ENCODE measurements at regions not wholly inside any gene's neighbourhood (a gene's known extent, or its start where the extent isn't known, plus 50 kb on each side); places are given as distances from the start of the nearest gene placed in this dataset.
A peak's percentile ranks its signal among the peaks of the same experiment; 100 is the strongest.
"Not testable (repeated sequence)": the region's sequence is repeated elsewhere in the genome, so short reads cannot be mapped to it uniquely, and the experiment has no call there.

- Mint-ChIP-seq H3K36me3 (no peaks in the 10 kb centered on the region), H3K4me1 (peaks cover 8 to 14% of the 10 kb centered on the region in 2 donors), H3K9me3 (no peaks in the 10 kb centered on the region), H3K4me3 (peak overlapping the region; percentile 7 to 27), H3K27me3 (no peaks in the 10 kb centered on the region), H3K27ac (peak overlapping the region; percentile 80)
- ATAC-seq (replicated peaks) (peak; percentile 86 to 91), DNase-seq (peak; percentile 11)
These were observed 103.8 kb upstream of the ETV6 start for GRCh38 chr12:11545484-11546330.

- H3K4me1 Mint-ChIP-seq, result peaks cover 8 to 14% of the 10 kb centered on the region in 2 donors
- DNase-seq; H3K4me3 Mint-ChIP-seq; H3K36me3 Mint-ChIP-seq; ATAC-seq (replicated peaks); H3K27me3 Mint-ChIP-seq; H3K27ac Mint-ChIP-seq; H3K9me3 Mint-ChIP-seq: not testable (repeated sequence)
These were observed 102.7 kb upstream of the ETV6 start for GRCh38 chr12:11546582-11547270.

GRCh38 chr12:11547271-11547646, 102.2 kb upstream of the ETV6 start:
- H3K27ac Mint-ChIP-seq; ATAC-seq (replicated peaks); DNase-seq; H3K27me3 Mint-ChIP-seq; H3K4me3 Mint-ChIP-seq; H3K9me3 Mint-ChIP-seq; H3K36me3 Mint-ChIP-seq: not testable (repeated sequence)
- H3K4me1 Mint-ChIP-seq, result peaks cover 8 to 14% of the 10 kb centered on the region in 2 donors

GRCh38 chr12:11549119-11549518, 100.4 kb upstream of the ETV6 start:
- H3K4me1 Mint-ChIP-seq, result peaks cover 13 to 20% of the 10 kb centered on the region in 2 donors
- H3K27me3 Mint-ChIP-seq, result peaks cover 6 to 10% of the 10 kb centered on the region in 2 donors
- no peak overlapping the region for H3K4me3 Mint-ChIP-seq
- no peak overlapping the region for H3K27ac Mint-ChIP-seq
- ATAC-seq (replicated peaks) (no peak), DNase-seq (no peak)
- no peaks in the 10 kb centered on the region for H3K9me3 Mint-ChIP-seq
- H3K36me3 Mint-ChIP-seq, result no peaks in the 10 kb centered on the region

GRCh38 chr12:11553871-11554533, 95.5 kb upstream of the ETV6 start:
- ATAC-seq (replicated peaks), result peak; percentile 79 to 91
- H3K36me3 Mint-ChIP-seq, result no peaks in the 10 kb centered on the region
- DNase-seq, result peak; percentile 41
- no peaks in the 10 kb centered on the region for H3K9me3 Mint-ChIP-seq
- peaks cover 6 to 12% of the 10 kb centered on the region in 2 donors for H3K27me3 Mint-ChIP-seq
- peak overlapping the region; percentile 53 for H3K27ac Mint-ChIP-seq
- no peak overlapping the region for H3K4me3 Mint-ChIP-seq
- peaks cover 6 to 18% of the 10 kb centered on the region in 2 donors for H3K4me1 Mint-ChIP-seq

GRCh38 chr12:11555195-11555594, 94.3 kb upstream of the ETV6 start:
- peaks cover 6 to 12% of the 10 kb centered on the region in 2 donors for H3K27me3 Mint-ChIP-seq
- ATAC-seq (replicated peaks) (no peak), DNase-seq (no peak)
- no peak overlapping the region for H3K4me3 Mint-ChIP-seq
- no peaks in the 10 kb centered on the region for H3K36me3 Mint-ChIP-seq
- H3K4me1 Mint-ChIP-seq, result peaks cover 6 to 18% of the 10 kb centered on the region in 2 donors
- no peak overlapping the region for H3K27ac Mint-ChIP-seq
- no peaks in the 10 kb centered on the region for H3K9me3 Mint-ChIP-seq

GRCh38 chr12:11555743-11556625, 93.5 kb upstream of the ETV6 start:
- H3K27me3 Mint-ChIP-seq, result peaks cover 6 to 12% of the 10 kb centered on the region in 2 donors
- no peaks in the 10 kb centered on the region for H3K9me3 Mint-ChIP-seq
- H3K4me1 Mint-ChIP-seq, result peaks cover 6 to 18% of the 10 kb centered on the region in 2 donors
- H3K4me3 Mint-ChIP-seq, result no peak overlapping the region
- no peak for DNase-seq
- H3K27ac Mint-ChIP-seq, result no peak overlapping the region
- ATAC-seq (replicated peaks), result no peak
- no peaks in the 10 kb centered on the region for H3K36me3 Mint-ChIP-seq

GRCh38 chr12:11556682-11557081, 92.8 kb upstream of the ETV6 start:
- Mint-ChIP-seq H3K27ac (no peak overlapping the region), H3K9me3 (no peaks in the 10 kb centered on the region), H3K4me1 (peaks cover 6 to 18% of the 10 kb centered on the region in 2 donors), H3K27me3 (peaks cover 6 to 12% of the 10 kb centered on the region in 2 donors), H3K4me3 (no peak overlapping the region), H3K36me3 (no peaks in the 10 kb centered on the region)
- DNase-seq, result no peak
- ATAC-seq (replicated peaks), result no peak

- no peaks in the 10 kb centered on the region for H3K36me3 Mint-ChIP-seq
- no peaks in the 10 kb centered on the region for H3K9me3 Mint-ChIP-seq
- peaks cover 3 to 16% of the 10 kb centered on the region in 2 donors for H3K4me1 Mint-ChIP-seq
- ATAC-seq (replicated peaks) (no peak), DNase-seq (no peak)
- H3K4me3 Mint-ChIP-seq, result no peak overlapping the region
- H3K27ac Mint-ChIP-seq, result no peak overlapping the region
- H3K27me3 Mint-ChIP-seq, result no peaks in the 10 kb centered on the region
These were observed 89.7 kb upstream of the ETV6 start for GRCh38 chr12:11559626-11560340.

GRCh38 chr12:11561411-11561810, 88.1 kb upstream of the ETV6 start:
- no peak for DNase-seq
- peaks cover 3 to 7% of the 10 kb centered on the region in 2 donors for H3K4me1 Mint-ChIP-seq
- ATAC-seq (replicated peaks), result no peak

GRCh38 chr12:11563785-11564739, 85.4 kb upstream of the ETV6 start:
- Mint-ChIP-seq H3K27me3 (no peaks in the 10 kb centered on the region), H3K4me3 (no peak overlapping the region), H3K36me3 (peaks cover 0 to 4% of the 10 kb centered on the region in 2 donors), H3K4me1 (peaks cover 10 to 15% of the 10 kb centered on the region in 2 donors), H3K9me3 (no peaks in the 10 kb centered on the region), H3K27ac (no peak overlapping the region)
- ATAC-seq (replicated peaks), result peak; percentile 25 to 38
- DNase-seq, result no peak

More at GRCh38 chr12:11561411-11561810, 88.1 kb upstream of the ETV6 start:
- no peak overlapping the region for H3K4me3 Mint-ChIP-seq
- H3K9me3 Mint-ChIP-seq, result no peaks in the 10 kb centered on the region
- no peak overlapping the region for H3K27ac Mint-ChIP-seq
- no peaks in the 10 kb centered on the region for H3K27me3 Mint-ChIP-seq
- H3K36me3 Mint-ChIP-seq, result no peaks in the 10 kb centered on the region

- H3K4me1 Mint-ChIP-seq, result peaks cover 12 to 15% of the 10 kb centered on the region in 2 donors
- H3K4me3 Mint-ChIP-seq, result no peak overlapping the region
- peaks cover 0 to 4% of the 10 kb centered on the region in 2 donors for H3K36me3 Mint-ChIP-seq
- no peaks in the 10 kb centered on the region for H3K9me3 Mint-ChIP-seq
- ATAC-seq (replicated peaks), result no peak
- H3K27me3 Mint-ChIP-seq, result no peaks in the 10 kb centered on the region
- H3K27ac Mint-ChIP-seq, result no peak overlapping the region
- no peak for DNase-seq
These were observed 84.4 kb upstream of the ETV6 start for GRCh38 chr12:11564984-11565651.

Data from stimulated activated naive B cell treated with anti-CD40 and anti-IgM and Interleukin-4, amounts not matched to agents 10 μg/mL and 1 μg/mL and 100 μg/mL, for 72 hours (primary cell).